HFFc6 (cell line): ENCODE measurements at regions not wholly inside any gene's neighbourhood (a gene's known extent, or its start where the extent isn't known, plus 50 kb on each side); places are given as distances from the start of the nearest gene placed in this dataset.

Experiments
- DNase-seq: peaks from one replicate; pipeline ENCODE4 v3.0.0-alpha.2; 2018
- H3K27ac Mint-ChIP-seq: 2 replicates; pipeline ENCODE4 v1.8.0; 2020; ENCODE audit warnings: mild to moderate bottlenecking, mixed read lengths
- H3K27me3 Mint-ChIP-seq: 2 replicates; pipeline ENCODE4 v1.8.0; 2021; ENCODE audit warnings: mild to moderate bottlenecking, moderate library complexity, mixed read lengths; ENCODE audit not compliant: insufficient read depth
- H3K36me3 Mint-ChIP-seq: 2 replicates; pipeline ENCODE4 v1.8.0; 2021; ENCODE audit warnings: low read depth, mixed read lengths
- H3K4me1 Mint-ChIP-seq: 2 replicates; pipeline ENCODE4 v1.8.0; 2020; ENCODE audit warnings: low read depth, mixed read lengths
- H3K4me3 Mint-ChIP-seq: 2 replicates; pipeline ENCODE4 v1.8.0; 2020; ENCODE audit warnings: mild to moderate bottlenecking, moderate library complexity, mixed read lengths
- H3K9me3 Mint-ChIP-seq: 2 replicates; pipeline ENCODE4 v1.8.0; 2020; ENCODE audit warnings: mild to moderate bottlenecking, mixed read lengths
- TF ChIP-seq, protein P1 (sequence below): fragments of 200-600 bp; sonication (generic); IDR thresholded peaks from 2 replicates; pipeline ENCODE4 v1.5.0; 2021; ENCODE audit warnings: antibody characterized with exemption, mild to moderate bottlenecking

DNA sequence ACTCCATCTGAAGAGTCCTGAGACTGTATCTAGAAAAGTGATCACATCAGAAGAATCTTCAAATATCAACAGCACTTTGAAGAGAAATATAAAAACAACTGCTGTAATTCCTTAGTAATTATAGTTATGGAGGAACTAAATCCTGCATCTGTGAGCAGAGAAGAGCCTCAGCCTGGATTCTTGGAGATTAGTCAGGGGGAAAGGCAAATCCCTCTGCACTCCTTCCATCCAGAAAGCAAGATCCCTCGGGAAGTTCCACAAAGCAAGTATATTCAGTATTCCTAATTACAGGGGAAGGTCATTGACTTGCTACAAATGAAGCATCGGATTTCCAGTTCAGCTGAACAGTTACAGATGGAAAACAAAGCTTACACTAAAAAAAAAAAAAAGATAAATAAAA is 256.6 kb upstream of the IPO5 start:
- no peak for DNase-seq
- Mint-ChIP-seq H3K4me3 (no peak overlapping the region), H3K4me1 (no peaks in the 10 kb centered on the region), H3K27ac (no peak overlapping the region), H3K27me3 (no peaks in the 10 kb centered on the region; the same call in none of the 2 replicates), H3K36me3 (no peaks in the 10 kb centered on the region), H3K9me3 (no peaks in the 10 kb centered on the region)
- TF ChIP-seq, protein P1, sequence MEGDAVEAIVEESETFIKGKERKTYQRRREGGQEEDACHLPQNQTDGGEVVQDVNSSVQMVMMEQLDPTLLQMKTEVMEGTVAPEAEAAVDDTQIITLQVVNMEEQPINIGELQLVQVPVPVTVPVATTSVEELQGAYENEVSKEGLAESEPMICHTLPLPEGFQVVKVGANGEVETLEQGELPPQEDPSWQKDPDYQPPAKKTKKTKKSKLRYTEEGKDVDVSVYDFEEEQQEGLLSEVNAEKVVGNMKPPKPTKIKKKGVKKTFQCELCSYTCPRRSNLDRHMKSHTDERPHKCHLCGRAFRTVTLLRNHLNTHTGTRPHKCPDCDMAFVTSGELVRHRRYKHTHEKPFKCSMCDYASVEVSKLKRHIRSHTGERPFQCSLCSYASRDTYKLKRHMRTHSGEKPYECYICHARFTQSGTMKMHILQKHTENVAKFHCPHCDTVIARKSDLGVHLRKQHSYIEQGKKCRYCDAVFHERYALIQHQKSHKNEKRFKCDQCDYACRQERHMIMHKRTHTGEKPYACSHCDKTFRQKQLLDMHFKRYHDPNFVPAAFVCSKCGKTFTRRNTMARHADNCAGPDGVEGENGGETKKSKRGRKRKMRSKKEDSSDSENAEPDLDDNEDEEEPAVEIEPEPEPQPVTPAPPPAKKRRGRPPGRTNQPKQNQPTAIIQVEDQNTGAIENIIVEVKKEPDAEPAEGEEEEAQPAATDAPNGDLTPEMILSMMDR = no peak

DNA sequence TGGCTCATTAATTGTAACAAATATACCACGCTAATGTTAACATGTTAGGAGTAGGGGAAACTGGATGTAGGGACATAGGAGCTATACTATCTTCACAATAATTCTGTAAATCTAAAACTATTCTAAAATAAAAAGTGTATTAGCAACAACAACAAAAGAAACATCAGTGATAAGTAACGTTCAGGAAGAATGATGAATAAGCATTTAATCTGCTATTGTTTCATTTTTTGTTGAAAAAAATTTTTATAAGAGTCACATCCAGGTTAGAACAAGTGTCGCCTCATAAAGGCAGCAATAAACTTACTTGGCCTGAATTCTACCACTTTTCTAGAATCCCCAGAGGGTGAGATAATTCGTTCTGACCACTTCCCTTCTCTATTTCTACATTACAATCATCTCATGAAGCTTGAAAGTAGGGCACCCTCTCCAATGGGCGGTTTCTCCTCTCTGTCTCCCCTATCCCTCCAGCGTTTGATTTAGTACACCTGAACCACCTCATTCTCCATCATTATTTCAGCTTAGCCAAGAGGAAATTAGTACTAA is 253.1 kb upstream of the IPO5 start:
- Mint-ChIP-seq H3K27ac (no peak overlapping the region), H3K4me1 (no peaks in the 10 kb centered on the region), H3K27me3 (no peaks in the 10 kb centered on the region; the same call in none of the 2 replicates), H3K9me3 (no peaks in the 10 kb centered on the region), H3K4me3 (no peak overlapping the region), H3K36me3 (no peaks in the 10 kb centered on the region)
- no peak for DNase-seq
- TF ChIP-seq, protein P1 = no peak

DNA sequence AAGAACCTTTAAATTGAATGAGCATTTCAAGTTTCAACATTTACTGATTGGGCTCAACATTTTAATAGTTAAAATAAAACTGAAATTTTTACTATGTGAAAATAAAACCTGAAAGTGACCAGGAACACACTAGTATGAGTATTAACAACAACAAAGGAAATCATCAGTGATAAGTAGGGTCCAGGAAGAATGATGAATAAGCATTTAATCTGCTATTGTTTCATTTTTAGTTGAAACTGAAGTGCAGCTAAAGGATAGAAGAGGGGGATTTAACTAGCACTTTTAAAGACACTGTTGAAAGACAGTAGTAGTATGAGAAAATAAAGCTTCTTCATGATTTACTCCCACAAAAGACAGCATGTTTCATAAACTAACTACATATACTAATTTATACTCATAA is 250.9 kb upstream of the IPO5 start:
- H3K27ac Mint-ChIP-seq = no peak overlapping the region
- H3K4me3 Mint-ChIP-seq = no peak overlapping the region
- no peak for DNase-seq
- no peaks in the 10 kb centered on the region for H3K9me3 Mint-ChIP-seq
- no peaks in the 10 kb centered on the region for H3K36me3 Mint-ChIP-seq
- H3K27me3 Mint-ChIP-seq = no peaks in the 10 kb centered on the region; the same call in none of the 2 replicates
- H3K4me1 Mint-ChIP-seq = no peaks in the 10 kb centered on the region
- TF ChIP-seq, protein P1 = no peak

DNA sequence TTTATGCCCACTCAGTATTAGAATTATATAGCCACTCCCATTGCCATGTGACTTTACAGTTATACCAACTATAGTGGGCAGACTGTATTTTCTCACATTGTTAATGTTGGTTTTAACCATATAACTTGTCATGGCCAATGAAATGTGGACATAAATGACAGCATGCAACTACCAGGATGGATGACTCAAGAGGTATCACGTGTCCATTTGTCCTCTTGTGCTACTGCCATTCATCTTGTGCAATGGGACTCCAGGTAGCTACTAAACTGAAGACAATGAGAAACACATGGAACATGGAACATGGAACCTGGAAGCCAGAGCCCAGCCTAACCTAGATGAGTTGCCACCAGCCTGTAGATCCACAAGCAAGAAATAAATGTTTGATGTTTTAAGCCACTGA is 242.7 kb upstream of the IPO5 start:
- DNase-seq = no peak
- Mint-ChIP-seq H3K27ac (no peak overlapping the region), H3K36me3 (no peaks in the 10 kb centered on the region), H3K4me1 (no peaks in the 10 kb centered on the region), H3K27me3 (no peaks in the 10 kb centered on the region; the same call in 1 of the 2 replicates), H3K9me3 (no peaks in the 10 kb centered on the region), H3K4me3 (no peak overlapping the region)
- TF ChIP-seq, protein P1 = no peak

DNA sequence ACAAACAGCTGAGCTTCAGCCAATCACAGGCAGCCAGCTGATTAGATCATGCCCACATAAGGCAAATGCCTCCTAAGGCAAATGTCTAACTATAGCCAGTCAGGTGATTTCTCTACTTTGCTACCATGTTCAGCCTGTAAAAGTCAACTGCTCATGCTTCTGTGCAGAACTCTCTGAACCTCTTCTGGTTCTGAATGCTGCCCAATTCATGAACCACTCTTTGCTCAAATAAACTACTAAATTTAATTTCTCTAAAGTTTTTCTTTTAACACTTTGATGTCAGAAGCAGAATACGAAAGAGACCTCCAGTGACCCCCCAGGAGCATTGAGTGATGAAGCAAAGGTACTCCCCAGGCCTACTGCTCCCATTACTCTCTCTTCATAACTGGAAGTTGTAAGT is 240.7 kb upstream of the IPO5 start:
- Mint-ChIP-seq H3K9me3 (no peaks in the 10 kb centered on the region), H3K36me3 (no peaks in the 10 kb centered on the region), H3K27ac (no peak overlapping the region), H3K27me3 (no peaks in the 10 kb centered on the region), H3K4me1 (no peaks in the 10 kb centered on the region), H3K4me3 (no peak overlapping the region)
- TF ChIP-seq, protein P1 = no peak
- DNase-seq = no peak

DNA sequence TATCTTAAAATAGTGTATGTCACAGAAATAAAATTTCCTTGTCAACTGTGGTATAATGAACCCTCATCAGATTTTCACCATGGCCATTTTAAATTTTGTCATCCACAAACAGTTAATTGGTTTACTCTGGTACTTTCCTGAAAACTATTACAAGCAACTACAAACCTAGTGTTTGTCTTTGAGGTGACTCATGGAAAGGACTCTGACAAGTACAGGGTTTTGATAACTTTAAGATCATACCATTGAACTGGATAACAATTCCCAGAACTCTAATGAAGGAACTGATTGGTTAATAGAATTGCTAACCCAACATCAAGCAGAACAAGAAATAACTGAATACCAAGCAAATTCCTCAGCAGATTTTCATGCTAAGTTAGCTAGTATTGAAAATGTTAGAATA is 237.7 kb upstream of the IPO5 start:
- TF ChIP-seq, protein P1 = no peak
- no peaks in the 10 kb centered on the region for H3K4me1 Mint-ChIP-seq
- H3K27me3 Mint-ChIP-seq = no peaks in the 10 kb centered on the region
- no peak for DNase-seq
- H3K36me3 Mint-ChIP-seq = no peaks in the 10 kb centered on the region
- H3K27ac Mint-ChIP-seq = no peak overlapping the region
- no peaks in the 10 kb centered on the region for H3K9me3 Mint-ChIP-seq
- H3K4me3 Mint-ChIP-seq = no peak overlapping the region
